A673 (cell line): ENCODE measurements at regions not wholly inside any gene's neighbourhood (a gene's known extent, or its start where the extent isn't known, plus 50 kb on each side); places are given as distances from the start of the nearest gene placed in this dataset.

ENCODE experiments used
- EZH2 ChIP-seq: fragments of 200-600 bp; sonication (generic); IDR thresholded peaks from 2 replicates; pipeline ENCODE4 v1.6.1; 2017; ENCODE audit warnings: borderline replicate concordance, low read depth, mild to moderate bottlenecking, mixed read lengths, antibody characterized with exemption, low read length; ENCODE audit not compliant: poor library complexity, severe bottlenecking
- TF ChIP-seq, protein P1 (sequence below): fragments of 300-800, 200-600 bp; sonication (generic); conservative IDR thresholded peaks from 2 replicates; pipeline ENCODE4 v1.5.1; 2017; ENCODE audit warnings: low read depth, mild to moderate bottlenecking, antibody characterized with exemption, low read length, moderate library complexity, mixed read lengths

DNA sequence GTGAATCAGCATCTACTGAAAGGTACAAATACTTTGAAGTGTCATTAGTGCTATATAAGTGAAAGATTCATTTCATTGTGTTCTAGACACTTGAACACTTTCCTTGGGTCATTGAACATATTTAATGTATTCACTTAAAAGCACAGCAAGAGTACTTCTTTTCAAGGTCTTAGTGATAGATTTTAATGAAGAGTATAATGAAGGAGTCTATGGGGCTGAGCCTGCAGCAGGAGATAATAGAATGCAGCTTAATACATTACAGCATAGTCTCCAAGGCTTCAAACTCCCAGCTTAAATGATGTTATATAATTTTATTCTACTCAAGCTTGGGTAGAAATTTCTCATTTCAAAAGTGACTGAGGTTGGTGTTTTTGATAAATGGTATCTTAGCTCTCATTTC, 66.1 kb upstream of the VEGFC start:
- TF ChIP-seq, protein P1, sequence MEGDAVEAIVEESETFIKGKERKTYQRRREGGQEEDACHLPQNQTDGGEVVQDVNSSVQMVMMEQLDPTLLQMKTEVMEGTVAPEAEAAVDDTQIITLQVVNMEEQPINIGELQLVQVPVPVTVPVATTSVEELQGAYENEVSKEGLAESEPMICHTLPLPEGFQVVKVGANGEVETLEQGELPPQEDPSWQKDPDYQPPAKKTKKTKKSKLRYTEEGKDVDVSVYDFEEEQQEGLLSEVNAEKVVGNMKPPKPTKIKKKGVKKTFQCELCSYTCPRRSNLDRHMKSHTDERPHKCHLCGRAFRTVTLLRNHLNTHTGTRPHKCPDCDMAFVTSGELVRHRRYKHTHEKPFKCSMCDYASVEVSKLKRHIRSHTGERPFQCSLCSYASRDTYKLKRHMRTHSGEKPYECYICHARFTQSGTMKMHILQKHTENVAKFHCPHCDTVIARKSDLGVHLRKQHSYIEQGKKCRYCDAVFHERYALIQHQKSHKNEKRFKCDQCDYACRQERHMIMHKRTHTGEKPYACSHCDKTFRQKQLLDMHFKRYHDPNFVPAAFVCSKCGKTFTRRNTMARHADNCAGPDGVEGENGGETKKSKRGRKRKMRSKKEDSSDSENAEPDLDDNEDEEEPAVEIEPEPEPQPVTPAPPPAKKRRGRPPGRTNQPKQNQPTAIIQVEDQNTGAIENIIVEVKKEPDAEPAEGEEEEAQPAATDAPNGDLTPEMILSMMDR, result no peak
- TF ChIP-seq EZH2, result no peak
